ENCODE measurements at regions not wholly inside any gene's neighbourhood (a gene's known extent, or its start where the extent isn't known, plus 50 kb on each side); places are given as distances from the start of the nearest gene placed in this dataset.

GRCh38 chr6:56407883-56408410, 160.6 kb upstream of the COL21A1 start:
- no peak for DNase-seq (ENCODE audit: low spot score)

GRCh38 chr6:56406276-56407269, 159.2 kb upstream of the COL21A1 start:
- no peak for DNase-seq (ENCODE audit: low spot score)

GRCh38 chr6:56404599-56404998, 157.2 kb upstream of the COL21A1 start:
- no peak for DNase-seq (ENCODE audit: low spot score)

- DNase-seq (ENCODE audit: low spot score) = no peak
Observed at GRCh38 chr6:56403745-56404144, 156.4 kb upstream of the COL21A1 start.

GRCh38 chr6:56401477-56402070, 154.2 kb upstream of the COL21A1 start:
- no peak for DNase-seq (ENCODE audit: low spot score)

GRCh38 chr6:56400273-56400672, 152.9 kb upstream of the COL21A1 start:
- DNase-seq (ENCODE audit: low spot score) = no peak

- DNase-seq (ENCODE audit: low spot score) = no peak
Observed at GRCh38 chr6:56399672-56400263, 152.4 kb upstream of the COL21A1 start.

- no peak for DNase-seq (ENCODE audit: low spot score)
Observed at GRCh38 chr6:56399250-56399671, 151.9 kb upstream of the COL21A1 start.

GRCh38 chr6:56396435-56396834, 149.1 kb upstream of the COL21A1 start:
- no peak for DNase-seq (ENCODE audit: low spot score)

- no peak for DNase-seq (ENCODE audit: low spot score)
Observed at GRCh38 chr6:56393615-56394612, 146.5 kb upstream of the COL21A1 start.

GRCh38 chr6:56388415-56388755, 141.0 kb upstream of the COL21A1 start:
- DNase-seq (ENCODE audit: low spot score) = no peak

- DNase-seq (ENCODE audit: low spot score) = no peak
Observed at GRCh38 chr6:56387621-56388414, 140.4 kb upstream of the COL21A1 start.

- DNase-seq (ENCODE audit: low spot score) = no peak
Observed at GRCh38 chr6:56386717-56387116, 139.3 kb upstream of the COL21A1 start.

GRCh38 chr6:56385981-56386593, 138.7 kb upstream of the COL21A1 start:
- no peak for DNase-seq (ENCODE audit: low spot score)

- DNase-seq (ENCODE audit: low spot score) = no peak
Observed at GRCh38 chr6:56383160-56383559, 135.8 kb upstream of the COL21A1 start.

- no peak for DNase-seq (ENCODE audit: low spot score)
Observed at GRCh38 chr6:56382416-56382940, 135.1 kb upstream of the COL21A1 start.

- DNase-seq (ENCODE audit: low spot score) = no peak
Observed at GRCh38 chr6:56381801-56382251, 134.4 kb upstream of the COL21A1 start.

GRCh38 chr6:56380476-56380875, 133.1 kb upstream of the COL21A1 start:
- no peak for DNase-seq (ENCODE audit: low spot score)

- DNase-seq (ENCODE audit: low spot score) = no peak
Observed at GRCh38 chr6:56378966-56379585, 131.7 kb upstream of the COL21A1 start.
